HG03025 (cell line): ENCODE measurements at regions not wholly inside any gene's neighbourhood (a gene's known extent, or its start where the extent isn't known, plus 50 kb on each side); places are given as distances from the start of the nearest gene placed in this dataset.

Source experiments
- ATAC-seq: cut with Tn5 transposase; IDR thresholded peaks from one replicate; pipeline ENCODE4 v1.9.1; 2021; ENCODE audit warnings: mild to moderate bottlenecking, moderate library complexity; ENCODE audit not compliant: unreplicated experiment, low FRiP score

DNA sequence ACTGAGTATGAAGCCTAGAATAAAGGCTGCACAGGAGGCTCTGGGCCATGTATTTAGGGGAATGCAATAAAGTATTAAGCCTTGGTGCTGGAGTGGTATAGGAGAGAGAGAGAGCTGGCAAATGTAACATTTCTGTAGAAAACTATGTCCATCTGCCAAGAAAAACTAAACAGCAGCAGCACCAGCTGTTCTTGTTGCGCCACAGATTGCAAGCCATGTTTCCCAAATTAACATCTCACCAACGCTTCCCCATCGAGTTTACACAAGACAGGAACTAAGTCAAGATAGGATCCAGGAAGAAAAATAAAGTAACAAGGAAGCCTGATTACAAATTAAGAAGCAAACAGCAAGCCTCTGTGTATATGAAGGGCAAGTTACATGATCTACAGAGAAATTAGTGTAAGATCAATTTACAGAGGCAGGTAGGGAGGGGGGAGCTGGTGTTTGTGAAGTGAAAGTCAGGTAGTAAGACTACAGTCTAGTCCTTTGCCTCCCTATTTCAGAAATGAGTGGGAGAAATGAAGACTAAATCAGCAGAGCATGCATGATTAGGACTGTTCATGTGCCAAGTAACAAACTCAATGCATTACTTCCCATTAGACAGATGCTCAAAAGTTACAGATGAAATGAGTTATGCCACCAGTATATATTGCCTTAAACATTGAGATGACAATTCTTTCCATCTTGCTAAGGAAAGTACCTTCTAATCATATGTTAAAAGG is 900.5 kb downstream of the EPHA3 start:
- no peak for ATAC-seq

DNA sequence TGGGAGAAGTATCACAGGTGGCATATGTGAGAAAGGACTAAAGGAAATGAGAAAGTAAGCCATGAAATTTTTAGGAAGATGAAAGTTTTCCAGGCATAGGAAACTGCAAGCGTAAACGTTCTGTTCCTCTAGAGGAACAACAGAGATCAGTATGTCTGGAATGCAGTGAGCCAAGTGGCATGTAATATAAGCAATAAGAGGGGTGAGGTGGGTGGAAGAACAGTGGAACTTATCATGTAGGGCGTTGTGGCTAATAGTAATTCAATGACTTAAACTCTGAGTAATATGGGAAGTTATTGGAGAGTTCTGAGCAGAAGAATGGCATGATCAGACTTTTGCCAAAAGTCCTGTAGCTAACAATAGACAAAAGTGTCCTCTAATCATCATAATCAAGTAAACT is 902.9 kb downstream of the EPHA3 start:
- ATAC-seq, result no peak

DNA sequence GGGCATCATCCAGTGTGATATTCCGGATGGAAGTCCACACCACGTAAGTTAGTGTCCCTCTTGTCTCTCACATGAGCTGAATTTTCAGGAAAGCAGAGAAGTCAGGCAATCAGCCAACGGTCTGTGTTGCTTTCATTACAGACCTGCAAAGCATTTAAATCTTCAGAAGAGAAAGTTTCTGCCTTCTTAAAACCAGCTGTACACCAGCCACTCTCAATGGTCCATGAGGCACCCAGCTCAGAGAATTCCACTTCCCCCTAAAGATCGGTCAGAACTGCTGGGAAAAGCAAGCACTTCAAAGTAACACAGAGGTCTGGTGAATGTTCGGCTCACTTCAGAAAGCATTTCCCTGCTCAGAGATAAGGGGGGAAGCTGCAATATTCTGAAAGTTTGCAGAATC is 903.7 kb downstream of the EPHA3 start:
- ATAC-seq, result no peak

DNA sequence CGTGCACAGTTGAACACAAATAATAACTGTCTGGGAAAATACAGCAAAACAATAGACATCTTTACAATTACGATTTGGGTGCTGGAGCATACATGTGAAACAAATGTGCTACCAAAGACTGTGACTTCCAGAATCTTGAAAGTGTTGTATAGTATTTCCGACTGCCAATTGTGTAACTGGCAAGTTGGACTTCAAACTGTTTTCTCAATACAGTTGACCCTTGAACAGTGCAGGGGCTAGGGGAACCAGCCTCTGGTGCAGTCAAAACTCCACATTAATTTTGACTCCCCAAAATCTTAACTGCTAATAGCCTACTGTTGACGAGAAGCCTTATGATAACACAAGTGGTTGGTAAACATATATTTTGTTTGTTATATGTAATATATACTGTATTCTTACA is 904.2 kb downstream of the EPHA3 start:
- no peak for ATAC-seq

DNA sequence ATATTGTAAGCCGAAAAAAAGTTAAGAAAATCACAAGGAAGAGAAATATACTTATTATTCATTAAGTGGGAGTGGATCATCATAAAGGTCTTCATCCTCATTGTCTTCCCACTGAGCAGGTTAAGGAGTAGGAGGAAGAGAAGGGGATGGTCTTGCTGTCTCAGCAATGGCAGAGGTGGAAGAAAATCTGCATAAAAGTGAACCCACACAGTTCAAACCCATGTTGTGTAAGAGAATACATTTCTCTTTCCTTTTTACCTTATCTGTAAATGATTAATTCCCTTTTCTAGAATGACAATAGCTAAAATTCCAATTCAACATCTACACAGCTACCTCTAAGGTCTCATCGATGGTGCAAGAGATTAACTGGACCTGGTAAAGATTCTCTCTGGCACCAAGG is 904.6 kb downstream of the EPHA3 start:
- no peak for ATAC-seq

DNA sequence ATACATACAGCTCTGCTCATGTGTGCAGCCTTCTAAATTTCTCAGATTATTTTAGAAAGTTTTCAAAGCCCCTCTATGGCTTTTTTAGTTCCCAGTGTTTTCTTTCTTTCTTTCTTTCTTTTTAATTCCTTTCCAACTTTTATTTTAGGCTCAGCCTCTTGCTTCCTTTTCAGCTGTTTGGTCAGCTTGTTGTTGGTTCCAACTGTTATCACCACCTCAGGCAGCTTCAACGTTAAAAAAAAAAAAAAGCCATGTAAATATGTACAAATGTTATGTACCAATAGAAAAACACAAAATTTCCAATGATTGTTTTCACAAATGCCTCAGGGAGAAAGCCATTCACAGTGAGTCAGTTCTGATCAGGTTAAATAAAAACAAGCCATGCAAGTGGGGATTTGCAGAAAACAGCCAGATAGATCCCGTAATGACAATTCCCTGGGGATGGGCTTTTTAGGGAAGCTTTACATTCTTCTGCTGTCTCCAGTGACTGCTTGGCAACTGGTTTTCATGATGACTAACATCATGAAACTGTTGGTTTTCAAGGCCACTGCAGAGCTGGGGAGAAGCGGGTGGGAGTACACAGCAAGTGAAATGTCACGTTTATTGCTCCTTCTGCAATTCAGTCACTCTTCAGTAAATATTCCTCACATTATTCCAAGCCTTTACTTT is 908.4 kb downstream of the EPHA3 start:
- ATAC-seq, result no peak

DNA sequence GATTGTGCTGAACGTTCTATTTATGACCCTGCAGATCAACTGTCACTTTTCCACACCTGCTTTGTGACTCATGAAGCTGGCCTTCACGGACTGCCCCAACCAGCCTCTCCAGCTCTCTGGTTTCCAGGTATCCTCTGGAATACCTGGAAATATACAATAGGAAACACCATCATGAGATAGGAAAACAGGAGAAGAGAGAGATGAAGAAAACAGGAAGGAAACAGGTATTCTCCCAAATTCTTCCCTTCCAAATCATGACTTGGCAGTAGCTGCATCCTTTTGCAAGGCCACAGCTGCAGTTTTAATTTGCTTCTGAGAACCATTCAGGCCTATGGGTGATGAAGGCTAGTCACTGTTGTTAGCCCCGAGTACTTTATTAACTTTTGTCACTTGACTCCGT is 909.1 kb downstream of the EPHA3 start:
- no peak for ATAC-seq

DNA sequence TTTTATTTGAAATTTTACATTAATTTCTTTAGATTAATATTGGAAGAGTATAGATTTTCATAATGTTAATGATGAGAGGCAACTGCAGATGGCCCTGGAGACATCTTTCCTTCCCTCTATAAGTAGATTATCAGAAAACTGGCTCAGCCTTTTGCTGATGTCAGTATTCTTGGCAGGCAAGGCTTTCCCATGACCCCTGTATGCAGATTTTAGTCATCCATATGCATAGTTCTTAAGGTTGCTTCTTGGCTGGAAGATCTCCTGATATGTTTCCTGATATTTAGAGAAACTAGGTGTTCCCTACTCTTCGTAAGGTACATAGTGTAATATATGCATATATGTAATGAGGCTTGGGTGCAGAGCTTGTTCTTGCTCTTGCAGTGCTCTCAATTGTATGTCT is 911.4 kb downstream of the EPHA3 start:
- ATAC-seq, result no peak

DNA sequence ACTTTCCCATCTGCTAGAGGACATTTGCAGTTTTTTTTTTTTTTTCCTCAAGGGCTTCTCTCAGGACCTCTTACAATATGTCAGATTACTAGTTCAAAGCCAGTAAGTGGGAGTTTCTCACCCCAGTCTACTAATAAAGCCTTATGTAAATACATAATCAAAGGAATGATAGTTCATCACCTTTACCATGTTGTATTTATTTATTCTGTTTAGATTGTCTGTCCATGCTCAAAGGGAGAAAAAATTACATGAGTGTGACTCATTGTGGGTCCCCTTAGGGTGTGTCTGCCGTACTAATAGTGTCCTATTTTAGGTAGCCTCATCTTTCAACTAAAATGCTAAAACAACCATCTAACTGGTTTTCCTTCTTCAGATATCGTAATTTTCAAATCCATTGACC is 917.6 kb downstream of the EPHA3 start:
- no peak for ATAC-seq

DNA sequence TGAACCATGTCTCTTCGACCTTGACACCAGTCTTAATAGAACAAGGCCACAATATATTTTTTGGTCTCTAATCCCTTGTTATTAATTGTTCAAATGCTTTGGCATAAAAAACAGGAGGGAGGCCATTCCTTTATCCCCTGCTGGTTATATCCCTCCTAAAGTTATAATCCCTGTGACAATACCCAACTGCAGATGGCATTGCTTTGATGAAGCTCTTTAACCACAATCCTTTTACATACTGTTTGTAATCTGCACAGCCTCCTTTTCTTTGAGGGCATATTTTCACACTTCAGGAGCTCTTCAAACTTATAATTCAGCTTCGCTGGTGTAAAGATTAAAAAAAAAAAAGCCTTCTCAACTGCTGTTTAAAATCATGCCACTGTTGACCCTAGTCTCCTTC is 919.0 kb downstream of the EPHA3 start:
- ATAC-seq, result no peak

DNA sequence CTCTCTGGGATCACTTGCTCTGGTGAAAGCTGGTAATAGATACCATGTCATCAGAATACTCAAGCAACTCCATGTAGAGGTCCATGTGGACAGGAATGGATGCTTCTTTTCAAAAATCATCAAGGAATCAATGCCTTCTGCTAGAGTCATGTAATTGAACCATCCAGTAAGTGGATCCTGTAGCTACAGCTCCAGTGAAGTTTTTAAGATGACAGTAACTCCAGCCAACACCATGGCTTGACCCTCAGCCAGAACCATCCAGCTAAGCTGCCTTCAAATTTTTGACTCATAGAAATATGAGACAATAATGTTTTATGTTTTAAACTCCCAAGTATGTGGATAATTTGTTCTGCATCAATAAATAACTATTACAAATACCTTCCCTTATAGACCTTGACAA is 923.7 kb downstream of the EPHA3 start:
- ATAC-seq, result no peak

DNA sequence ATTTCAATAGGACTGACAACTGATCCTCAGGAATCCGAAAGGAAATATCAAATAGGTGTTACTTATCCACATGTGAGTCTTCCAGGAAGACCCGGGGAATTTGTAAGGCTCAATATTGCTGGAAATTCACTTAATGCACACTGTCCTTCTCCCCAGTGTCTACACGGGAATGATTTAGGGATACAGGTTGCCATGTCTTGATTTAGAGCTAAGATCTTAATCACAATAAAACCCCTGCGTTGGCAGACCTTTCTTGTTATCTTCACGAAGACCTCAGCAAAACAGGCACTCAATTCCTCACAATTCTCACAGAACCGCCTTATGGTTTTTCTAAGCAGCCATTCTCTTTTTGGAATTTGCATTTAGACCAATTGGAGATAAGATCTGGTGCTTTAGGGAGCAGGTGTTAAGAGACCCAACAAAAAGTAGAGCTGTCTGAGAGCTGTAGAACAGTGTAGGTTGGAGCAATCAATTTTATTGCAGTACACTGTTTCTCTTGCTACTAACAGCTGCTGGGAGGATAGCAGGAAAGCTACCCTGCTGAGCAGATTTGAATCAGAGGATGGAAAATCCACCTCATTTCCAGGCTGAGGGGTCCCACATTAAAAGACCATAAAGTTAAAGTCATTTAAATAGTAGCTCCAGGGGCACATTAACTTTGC is 925.7 kb downstream of the EPHA3 start:
- ATAC-seq, result no peak

DNA sequence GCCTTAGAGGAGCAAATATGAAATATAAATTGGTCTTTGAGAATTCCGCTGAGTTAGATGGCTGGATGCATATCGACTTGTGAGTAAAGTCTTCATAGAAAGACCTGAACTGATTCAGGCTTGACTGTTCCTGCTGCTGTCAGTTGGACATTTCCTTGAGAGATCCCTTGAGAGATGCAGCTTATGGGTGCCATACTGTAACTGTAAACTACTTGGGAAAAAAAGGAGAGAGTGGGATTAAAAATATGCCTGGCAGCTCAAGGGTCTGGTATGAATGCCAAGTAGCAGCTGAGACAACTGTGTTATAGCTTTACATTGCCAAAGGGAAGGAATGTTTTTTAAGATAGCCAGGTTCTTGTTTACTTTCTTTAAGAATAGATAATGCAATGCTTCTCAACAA is 926.6 kb downstream of the EPHA3 start:
- no peak for ATAC-seq

DNA sequence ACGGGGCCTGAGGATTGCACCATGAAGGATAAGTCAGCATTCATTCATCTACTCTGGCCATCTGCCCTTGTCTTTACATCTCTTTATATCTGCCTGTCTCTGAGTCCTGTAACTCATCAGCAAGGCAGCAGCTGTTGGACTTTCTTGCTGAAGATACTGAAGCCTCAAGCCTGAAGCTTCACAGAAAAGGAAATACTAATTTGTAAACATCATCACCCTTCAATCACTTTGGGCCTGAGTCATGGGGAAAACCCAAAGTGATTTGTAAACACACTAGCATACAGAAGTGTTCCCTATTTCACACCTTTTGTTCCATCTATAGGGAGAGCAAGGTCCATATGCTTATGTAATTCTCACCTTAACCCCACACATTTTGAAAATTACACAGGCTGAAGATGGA is 928.2 kb downstream of the EPHA3 start:
- ATAC-seq, result no peak

DNA sequence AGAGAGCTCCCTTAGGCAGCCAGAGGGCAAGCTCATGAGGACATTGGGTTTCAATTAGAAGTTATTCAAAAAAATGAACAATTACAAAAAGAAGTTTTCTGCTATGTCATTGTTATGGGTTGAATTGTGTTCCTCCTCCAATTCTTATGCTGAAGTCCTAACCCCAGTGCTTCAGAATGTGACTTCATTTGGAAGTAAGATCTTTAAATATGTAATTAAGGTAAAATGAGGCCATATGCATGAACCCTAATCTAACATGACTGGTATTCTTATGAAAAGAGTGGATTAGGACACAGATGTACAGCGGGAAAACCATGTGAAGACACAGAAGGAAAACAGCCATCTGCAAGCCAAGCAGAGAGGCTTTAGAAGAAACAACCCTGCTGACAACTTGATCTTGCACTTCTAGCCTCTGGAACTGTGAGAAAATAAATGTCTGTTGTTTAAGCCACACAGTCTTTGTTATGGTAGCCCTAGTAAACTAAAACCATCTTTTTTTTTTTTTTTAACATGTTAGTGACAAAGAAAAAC is 929.6 kb downstream of the EPHA3 start:
- no peak for ATAC-seq

DNA sequence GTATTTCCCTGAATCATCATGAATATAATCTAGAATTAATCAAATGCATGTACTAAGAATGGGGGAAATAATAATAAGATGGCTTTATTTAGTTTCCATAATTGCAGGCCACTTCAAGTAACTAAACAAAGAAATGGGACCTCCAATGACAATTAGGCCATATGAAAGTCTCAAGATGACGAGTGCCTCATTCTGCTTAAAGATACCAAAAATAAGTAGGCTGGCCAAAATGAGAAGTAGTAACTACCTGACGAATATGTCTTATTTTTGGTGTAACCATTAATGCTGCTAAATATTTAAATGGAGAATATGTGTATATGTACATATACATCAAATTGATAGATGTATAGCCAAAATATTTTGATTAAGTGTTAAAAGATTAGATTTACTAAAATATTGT is 932.6 kb downstream of the EPHA3 start:
- ATAC-seq, result no peak

DNA sequence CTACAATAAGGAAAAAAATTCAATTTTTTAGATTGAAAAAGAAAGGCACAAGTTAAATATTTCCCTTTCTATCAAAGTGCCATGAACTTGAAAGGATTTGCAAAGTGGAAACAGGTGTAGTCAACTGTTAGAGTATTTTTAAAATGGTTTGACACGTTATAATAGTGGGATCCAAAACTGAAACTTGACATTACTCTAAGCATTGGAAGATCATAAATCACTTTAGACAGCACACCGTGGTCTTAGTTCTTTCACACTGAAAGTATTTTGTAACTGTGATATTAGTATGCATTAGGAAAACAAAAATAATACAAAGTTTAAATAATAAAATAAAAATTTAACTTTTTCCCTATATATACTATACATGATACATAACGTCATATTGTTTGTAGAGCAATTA is 933.1 kb downstream of the EPHA3 start:
- ATAC-seq, result no peak

DNA sequence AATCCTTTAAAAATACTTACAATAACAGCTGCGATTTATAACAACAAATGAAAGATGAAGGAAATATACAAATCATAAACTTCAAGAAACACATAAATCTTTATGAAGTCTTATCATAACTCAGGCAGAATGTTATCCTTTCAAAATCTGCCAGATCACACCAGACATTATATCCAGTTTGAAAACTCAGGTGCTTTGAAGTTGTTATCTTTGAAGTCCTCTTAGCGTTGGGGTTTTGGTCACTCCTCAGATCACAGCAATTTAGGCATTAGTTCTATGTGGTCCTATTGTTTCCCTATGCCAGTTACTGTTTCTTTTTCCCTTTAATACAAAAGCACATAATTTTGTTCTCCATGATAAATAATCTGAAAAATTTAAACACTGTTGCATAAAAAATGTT is 934.6 kb downstream of the EPHA3 start:
- ATAC-seq, result no peak

DNA sequence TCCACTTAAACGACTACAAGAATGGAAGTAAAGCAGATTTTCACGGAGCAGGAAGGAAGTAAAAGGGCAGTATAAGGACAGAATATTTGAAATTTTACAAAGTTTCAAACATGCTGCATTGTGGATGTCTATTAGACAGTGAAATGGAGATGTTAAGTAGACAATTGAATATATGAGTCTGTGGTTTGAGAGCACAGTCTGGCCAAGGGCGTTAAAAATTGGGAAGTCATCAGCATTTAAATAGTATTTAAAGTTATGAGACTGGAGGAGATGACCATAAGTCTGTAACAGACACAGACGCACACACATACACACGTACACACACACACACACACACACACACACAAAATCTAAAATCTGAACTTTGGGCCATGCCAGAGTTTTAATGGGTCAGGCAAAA is 935.9 kb downstream of the EPHA3 start:
- ATAC-seq, result no peak

DNA sequence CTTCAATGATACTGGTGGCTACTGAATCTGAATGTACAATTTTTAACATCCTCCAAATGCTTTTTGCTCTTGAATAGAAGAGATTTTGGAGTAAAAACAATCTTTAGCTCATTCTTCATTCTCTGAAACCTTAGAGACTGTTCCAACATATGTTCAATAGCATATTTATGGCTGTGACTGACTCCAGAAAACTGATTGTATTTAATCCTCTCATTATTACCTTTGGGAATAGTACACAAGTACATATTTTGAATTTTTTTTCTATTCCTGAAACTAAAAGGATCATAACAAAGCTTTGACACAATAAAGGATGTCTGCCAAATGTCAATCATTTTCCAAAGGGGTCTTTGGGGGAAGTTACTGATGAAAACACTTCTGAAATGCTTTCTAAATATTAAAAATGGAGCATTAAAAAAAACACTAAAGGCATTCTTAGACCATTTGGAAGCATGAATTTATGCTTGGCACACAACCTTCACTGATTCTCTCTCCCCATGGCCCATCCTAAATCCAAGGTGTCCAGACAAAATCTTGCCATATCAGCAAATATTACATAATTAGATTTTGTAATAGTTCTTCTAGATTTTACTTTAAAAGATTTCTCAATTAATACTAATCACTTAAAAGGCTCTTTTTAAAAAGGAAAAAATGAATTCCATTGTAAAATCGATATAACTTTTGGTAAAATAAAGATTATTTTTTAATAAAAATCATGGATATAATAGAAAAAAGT is 936.8 kb downstream of the EPHA3 start:
- no peak for ATAC-seq

DNA sequence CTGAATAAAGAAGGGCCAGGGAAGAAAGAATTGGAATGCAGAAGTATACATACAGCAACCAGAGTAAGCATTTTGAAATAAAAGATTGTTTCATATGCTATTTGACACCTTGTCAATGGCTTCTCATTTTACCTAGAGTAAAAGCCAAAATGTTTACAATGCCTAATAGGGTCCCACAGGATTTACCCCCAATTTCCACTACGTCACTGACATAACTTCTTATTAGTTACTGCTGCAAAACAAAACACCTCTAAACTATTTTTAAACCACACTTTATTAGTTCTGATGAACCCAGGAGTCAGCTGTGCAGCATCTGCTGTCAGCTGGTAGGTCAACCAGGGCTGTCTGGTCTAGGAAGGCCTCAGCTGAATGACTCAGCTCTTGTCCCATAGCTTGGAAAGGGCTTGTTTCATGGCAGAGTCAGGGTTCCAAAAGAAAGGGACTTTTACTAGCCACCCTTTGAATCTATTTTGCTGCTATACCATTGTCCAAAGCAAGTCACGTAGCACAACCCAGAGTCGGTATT is 945.1 kb downstream of the EPHA3 start:
- no peak for ATAC-seq
